HG03175 (cell line): ENCODE measurements at regions not wholly inside any gene's neighbourhood (a gene's known extent, or its start where the extent isn't known, plus 50 kb on each side); places are given as distances from the start of the nearest gene placed in this dataset.
A peak's percentile ranks its signal among the peaks of the same experiment; 100 is the strongest.

ENCODE experiments used
- ATAC-seq: cut with Tn5 transposase; IDR thresholded peaks from one replicate; pipeline ENCODE4 v1.9.1; 2021; ENCODE audit warnings: mild to moderate bottlenecking, moderate library complexity; ENCODE audit not compliant: unreplicated experiment

GRCh38 chr13:73722120-73722519 is 412.1 kb downstream of the KLF12 start:
- ATAC-seq: no peak

GRCh38 chr13:73721571-73721970 is 412.6 kb downstream of the KLF12 start:
- ATAC-seq: no peak

- ATAC-seq: no peak
These were observed 413.9 kb downstream of the KLF12 start for GRCh38 chr13:73720216-73720840.

- no peak for ATAC-seq
These were observed 416.0 kb downstream of the KLF12 start for GRCh38 chr13:73718246-73718645.

GRCh38 chr13:73717632-73718031 is 416.6 kb downstream of the KLF12 start:
- no peak for ATAC-seq

GRCh38 chr13:73715911-73716510 is 418.2 kb downstream of the KLF12 start:
- peak; percentile 28 for ATAC-seq

- ATAC-seq: peak; percentile 49
These were observed 418.9 kb downstream of the KLF12 start for GRCh38 chr13:73715114-73715910.

- no peak for ATAC-seq
These were observed 419.7 kb downstream of the KLF12 start for GRCh38 chr13:73714522-73714921.

GRCh38 chr13:73708393-73708985 is 425.7 kb downstream of the KLF12 start:
- peak; percentile 94 for ATAC-seq

GRCh38 chr13:73704587-73704986 is 429.6 kb downstream of the KLF12 start:
- ATAC-seq: no peak

- no peak for ATAC-seq
These were observed 430.6 kb downstream of the KLF12 start for GRCh38 chr13:73703606-73704005.

- peak; percentile 66 for ATAC-seq
These were observed 431.7 kb downstream of the KLF12 start for GRCh38 chr13:73702419-73703071.

GRCh38 chr13:73701160-73701559 is 433.0 kb downstream of the KLF12 start:
- ATAC-seq: no peak

- no peak for ATAC-seq
These were observed 435.3 kb downstream of the KLF12 start for GRCh38 chr13:73698859-73699258.

GRCh38 chr13:73697166-73697565 is 437.0 kb downstream of the KLF12 start:
- no peak for ATAC-seq

- ATAC-seq: no peak
These were observed 437.5 kb downstream of the KLF12 start for GRCh38 chr13:73696713-73697112.

GRCh38 chr13:73696271-73696670 is 437.9 kb downstream of the KLF12 start:
- no peak for ATAC-seq

GRCh38 chr13:73695325-73695724 is 438.9 kb downstream of the KLF12 start:
- ATAC-seq: no peak

- ATAC-seq: no peak
These were observed 441.0 kb downstream of the KLF12 start for GRCh38 chr13:73693215-73693614.

GRCh38 chr13:73691891-73692290 is 442.3 kb downstream of the KLF12 start:
- no peak for ATAC-seq

- no peak for ATAC-seq
These were observed 446.3 kb downstream of the KLF12 start for GRCh38 chr13:73687929-73688328.
